Lower leg skin (tissue), 4 donors: ENCODE measurements at regions not wholly inside any gene's neighbourhood (a gene's known extent, or its start where the extent isn't known, plus 50 kb on each side); places are given as distances from the start of the nearest gene placed in this dataset.

Experiments used
- DNase-seq, 2 donors: peaks; one replicate each; pipeline ENCODE4 v3.0.0-alpha.2; 2019; ENCODE audit warnings: low spot score in 2 of 2
- H3K4me3 ChIP-seq: fragments of 200-600 bp; sonication (generic); 2 replicates; pipeline ENCODE4 v1.5.1; 2017; ENCODE audit warnings: mild to moderate bottlenecking, low read depth; ENCODE audit not compliant: poor library complexity, severe bottlenecking
- POLR2A ChIP-seq, 2 donors: fragments of 450-650 bp; IDR thresholded peaks; one replicate each; pipeline ENCODE4 v1.6.1; 2016 to 2017; ENCODE audit warnings: antibody characterized with exemption in 2 of 2, mild to moderate bottlenecking in 1 of 2, moderate library complexity in 1 of 2
- WGBS, 2 donors: methylation state at CpG; one replicate each; pipeline ENCODE4 v1.1.5; 2018; 5-methylcytosine and 5-hydroxymethylcytosine counted together
- intact Hi-C: fragments of 100-400 bp; cut with DNase I; formaldehyde crosslinking; loops from one replicate; pipeline ENCODE4 v1.15.0; 2023; ENCODE audit warnings: low total_unique reads
- TF ChIP-seq, protein P1 (sequence below), 3 donors: fragments of 450-650 bp; IDR thresholded peaks; one replicate each; pipeline ENCODE4 v1.5.1; 2016; ENCODE audit warnings: antibody characterized with exemption in 3 of 3, mild to moderate bottlenecking in 3 of 3, moderate library complexity in 2 of 3

DNA sequence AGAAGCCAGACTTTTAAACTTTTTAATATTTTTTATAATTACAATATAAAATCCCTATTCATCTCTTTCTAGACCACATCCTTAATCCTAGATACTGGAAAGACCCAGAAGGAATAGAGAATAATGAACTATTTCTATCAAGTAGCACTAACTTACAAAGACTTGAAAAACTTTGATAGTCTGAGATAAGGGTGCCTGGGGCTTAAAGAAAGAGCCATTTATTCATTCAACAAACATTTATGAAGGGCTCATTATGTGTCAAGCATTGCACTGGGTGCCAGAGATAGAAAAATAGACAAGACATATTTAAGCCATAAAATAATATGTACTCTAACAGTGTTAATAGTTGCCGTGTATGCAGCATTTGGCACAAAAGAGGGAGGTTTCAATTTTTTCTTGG lies 178.0 kb upstream of the EMCN start:
- intact Hi-C loops, result no loop called here
- no peak overlapping the region for H3K4me3 ChIP-seq
- 61 to 65% methylated on average over 1 of the region's 1 CpG for WGBS, 2 donors
- no peak for DNase-seq
- TF ChIP-seq, protein P1, sequence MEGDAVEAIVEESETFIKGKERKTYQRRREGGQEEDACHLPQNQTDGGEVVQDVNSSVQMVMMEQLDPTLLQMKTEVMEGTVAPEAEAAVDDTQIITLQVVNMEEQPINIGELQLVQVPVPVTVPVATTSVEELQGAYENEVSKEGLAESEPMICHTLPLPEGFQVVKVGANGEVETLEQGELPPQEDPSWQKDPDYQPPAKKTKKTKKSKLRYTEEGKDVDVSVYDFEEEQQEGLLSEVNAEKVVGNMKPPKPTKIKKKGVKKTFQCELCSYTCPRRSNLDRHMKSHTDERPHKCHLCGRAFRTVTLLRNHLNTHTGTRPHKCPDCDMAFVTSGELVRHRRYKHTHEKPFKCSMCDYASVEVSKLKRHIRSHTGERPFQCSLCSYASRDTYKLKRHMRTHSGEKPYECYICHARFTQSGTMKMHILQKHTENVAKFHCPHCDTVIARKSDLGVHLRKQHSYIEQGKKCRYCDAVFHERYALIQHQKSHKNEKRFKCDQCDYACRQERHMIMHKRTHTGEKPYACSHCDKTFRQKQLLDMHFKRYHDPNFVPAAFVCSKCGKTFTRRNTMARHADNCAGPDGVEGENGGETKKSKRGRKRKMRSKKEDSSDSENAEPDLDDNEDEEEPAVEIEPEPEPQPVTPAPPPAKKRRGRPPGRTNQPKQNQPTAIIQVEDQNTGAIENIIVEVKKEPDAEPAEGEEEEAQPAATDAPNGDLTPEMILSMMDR (IDR thresholded peaks at IDR 0.05), result no peak
- no peak for TF ChIP-seq POLR2A (IDR thresholded peaks at IDR 0.05)

DNA sequence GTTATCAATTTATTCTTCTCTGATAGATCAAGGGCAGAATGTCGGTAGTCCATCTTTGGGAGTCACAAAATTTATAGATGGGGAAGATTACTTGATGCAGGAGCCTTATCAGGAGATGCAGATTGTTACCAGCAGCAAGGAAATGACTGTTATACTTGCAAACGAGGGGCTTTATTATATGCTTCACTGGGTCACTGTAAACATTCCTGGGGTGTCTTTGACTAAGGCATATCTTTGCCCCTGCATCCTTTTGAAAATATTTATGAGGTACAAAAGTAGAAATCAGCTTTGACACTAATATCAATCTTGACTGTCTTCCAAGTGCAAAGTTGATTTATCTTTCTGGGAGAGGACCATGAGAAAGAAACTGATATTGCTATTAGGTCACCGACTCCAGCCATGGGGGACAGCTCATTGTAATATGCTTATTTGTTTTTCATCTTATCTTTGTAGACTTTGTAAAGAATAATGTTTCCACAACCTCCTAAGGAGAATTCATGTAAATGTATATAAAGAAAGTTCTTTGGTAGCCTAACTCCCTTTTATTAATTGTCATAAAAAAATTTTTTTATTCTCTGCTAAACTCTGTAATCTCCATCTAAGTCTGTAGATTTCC lies 177.3 kb upstream of the EMCN start:
- no peak overlapping the region for H3K4me3 ChIP-seq
- 64 to 72% methylated on average over 3 of the region's 3 CpGs for whole genome bisulfite sequencing, 2 donors
- TF ChIP-seq, protein P1 (IDR thresholded peaks at IDR 0.05), result no peak
- TF ChIP-seq POLR2A (IDR thresholded peaks at IDR 0.05), result no peak
- intact Hi-C loops, result no loop called here
- DNase-seq, result no peak

GRCh38 chr4:100694467-100694866 lies 176.6 kb upstream of the EMCN start:
- WGBS, 2 donors, result 91 to 96% methylated on average over 2 of the region's 2 CpGs
- DNase-seq, result no peak
- TF ChIP-seq, protein P1 (IDR thresholded peaks at IDR 0.05), result no peak
- TF ChIP-seq POLR2A (IDR thresholded peaks at IDR 0.05), result no peak
- intact Hi-C loops, result no loop called here
- H3K4me3 ChIP-seq, result no peak overlapping the region

GRCh38 chr4:100690812-100691211 lies 173.0 kb upstream of the EMCN start:
- TF ChIP-seq, protein P1 (IDR thresholded peaks at IDR 0.05), result no peak
- intact Hi-C loops, result no loop called here
- no peak overlapping the region for H3K4me3 ChIP-seq
- DNase-seq, result no peak
- 90 to 100% methylated on average over 1 of the region's 1 CpG for WGBS, 2 donors

GRCh38 chr4:100688368-100688767 lies 170.5 kb upstream of the EMCN start:
- no peak for DNase-seq
- H3K4me3 ChIP-seq, result no peak overlapping the region
- 90 to 91% methylated on average over 2 of the region's 2 CpGs for WGBS, 2 donors
- TF ChIP-seq, protein P1 (IDR thresholded peaks at IDR 0.05), result no peak
- TF ChIP-seq POLR2A (IDR thresholded peaks at IDR 0.05), result no peak
- intact Hi-C loops, result no loop called here
